ENCODE measurements at regions not wholly inside any gene's neighbourhood (a gene's known extent, or its start where the extent isn't known, plus 50 kb on each side); places are given as distances from the start of the nearest gene placed in this dataset.

- H3K36me3 ChIP-seq (ENCODE audit: control insufficient read depth, insufficient read depth, low read length) = no peaks in the 10 kb centered on the region
- no peak overlapping the region for H3K9ac ChIP-seq (ENCODE audit: low read depth, low read length)
- no peak overlapping the region for H3K27ac ChIP-seq (ENCODE audit: low read depth, low read length)
- no peaks in the 10 kb centered on the region for H3K9me3 ChIP-seq (ENCODE audit: control insufficient read depth, insufficient read depth, low read length)
- no peak overlapping the region for H3K4me3 ChIP-seq (ENCODE audit: low read depth, low read length)
- 0 out of 2 replicates have a peak, but pooled peaks cover 2% of the 10 kb centered on the region for H3K4me1 ChIP-seq (ENCODE audit: control insufficient read depth, insufficient read depth, low read length)
- H3K27me3 ChIP-seq (ENCODE audit: control insufficient read depth, insufficient read depth, low read length) = no peaks in the 10 kb centered on the region
Measured at GRCh38 chr4:179750374-179750773, 2308.1 kb upstream of the AGA start.

GRCh38 chr4:179751669-179752068, 2309.4 kb upstream of the AGA start:
- 0 out of 2 replicates have a peak, but pooled peaks cover 2% of the 10 kb centered on the region for H3K4me1 ChIP-seq (ENCODE audit: control insufficient read depth, insufficient read depth, low read length)
- H3K9me3 ChIP-seq (ENCODE audit: control insufficient read depth, insufficient read depth, low read length) = no peaks in the 10 kb centered on the region
- no peaks in the 10 kb centered on the region for H3K36me3 ChIP-seq (ENCODE audit: control insufficient read depth, insufficient read depth, low read length)
- no peak overlapping the region for H3K27ac ChIP-seq (ENCODE audit: low read depth, low read length)
- no peak overlapping the region for H3K4me3 ChIP-seq (ENCODE audit: low read depth, low read length)
- H3K27me3 ChIP-seq (ENCODE audit: control insufficient read depth, insufficient read depth, low read length) = no peaks in the 10 kb centered on the region
- no peak overlapping the region for H3K9ac ChIP-seq (ENCODE audit: low read depth, low read length)

- Histone ChIP-seq H3K9me3 (ENCODE audit: control insufficient read depth, insufficient read depth, low read length) (no peaks in the 10 kb centered on the region), H3K4me1 (ENCODE audit: control insufficient read depth, insufficient read depth, low read length) (0 out of 2 replicates have a peak, but pooled peaks cover 2% of the 10 kb centered on the region), H3K9ac (ENCODE audit: low read depth, low read length) (no peak overlapping the region), H3K36me3 (ENCODE audit: control insufficient read depth, insufficient read depth, low read length) (no peaks in the 10 kb centered on the region), H3K27me3 (ENCODE audit: control insufficient read depth, insufficient read depth, low read length) (no peaks in the 10 kb centered on the region), H3K27ac (ENCODE audit: low read depth, low read length) (no peak overlapping the region), H3K4me3 (ENCODE audit: low read depth, low read length) (no peak overlapping the region)
Measured at GRCh38 chr4:179755322-179755721, 2313.1 kb upstream of the AGA start.

- no peaks in the 10 kb centered on the region for H3K27me3 ChIP-seq (ENCODE audit: control insufficient read depth, insufficient read depth, low read length)
- H3K9me3 ChIP-seq (ENCODE audit: control insufficient read depth, insufficient read depth, low read length) = no peaks in the 10 kb centered on the region
- H3K36me3 ChIP-seq (ENCODE audit: control insufficient read depth, insufficient read depth, low read length) = no peaks in the 10 kb centered on the region
- no peak overlapping the region for H3K4me3 ChIP-seq (ENCODE audit: low read depth, low read length)
- H3K9ac ChIP-seq (ENCODE audit: low read depth, low read length) = no peak overlapping the region
- H3K4me1 ChIP-seq (ENCODE audit: control insufficient read depth, insufficient read depth, low read length) = 0 out of 2 replicates have a peak, but pooled peaks cover 2% of the 10 kb centered on the region
- no peak overlapping the region for H3K27ac ChIP-seq (ENCODE audit: low read depth, low read length)
Measured at GRCh38 chr4:179757641-179758040, 2315.4 kb upstream of the AGA start.

- no peaks in the 10 kb centered on the region for H3K27me3 ChIP-seq (ENCODE audit: control insufficient read depth, insufficient read depth, low read length)
- no peaks in the 10 kb centered on the region for H3K9me3 ChIP-seq (ENCODE audit: control insufficient read depth, insufficient read depth, low read length)
- H3K4me1 ChIP-seq (ENCODE audit: control insufficient read depth, insufficient read depth, low read length) = no peaks in the 10 kb centered on the region
- no peaks in the 10 kb centered on the region for H3K36me3 ChIP-seq (ENCODE audit: control insufficient read depth, insufficient read depth, low read length)
- no peak overlapping the region for H3K9ac ChIP-seq (ENCODE audit: low read depth, low read length)
- H3K4me3 ChIP-seq (ENCODE audit: low read depth, low read length) = no peak overlapping the region
- no peak overlapping the region for H3K27ac ChIP-seq (ENCODE audit: low read depth, low read length)
Measured at GRCh38 chr4:179762840-179763239, 2320.6 kb upstream of the AGA start.

- H3K27ac ChIP-seq (ENCODE audit: low read depth, low read length) = no peak overlapping the region
- no peaks in the 10 kb centered on the region for H3K27me3 ChIP-seq (ENCODE audit: control insufficient read depth, insufficient read depth, low read length)
- no peaks in the 10 kb centered on the region for H3K9me3 ChIP-seq (ENCODE audit: control insufficient read depth, insufficient read depth, low read length)
- no peak overlapping the region for H3K4me3 ChIP-seq (ENCODE audit: low read depth, low read length)
- no peaks in the 10 kb centered on the region for H3K36me3 ChIP-seq (ENCODE audit: control insufficient read depth, insufficient read depth, low read length)
- H3K4me1 ChIP-seq (ENCODE audit: control insufficient read depth, insufficient read depth, low read length) = no peaks in the 10 kb centered on the region
- no peak overlapping the region for H3K9ac ChIP-seq (ENCODE audit: low read depth, low read length)
Measured at GRCh38 chr4:179766938-179767337, 2324.7 kb upstream of the AGA start.

- H3K27me3 ChIP-seq (ENCODE audit: control insufficient read depth, insufficient read depth, low read length) = no peaks in the 10 kb centered on the region
- no peaks in the 10 kb centered on the region for H3K9me3 ChIP-seq (ENCODE audit: control insufficient read depth, insufficient read depth, low read length)
- H3K4me3 ChIP-seq (ENCODE audit: low read depth, low read length) = no peak overlapping the region
- H3K4me1 ChIP-seq (ENCODE audit: control insufficient read depth, insufficient read depth, low read length) = no peaks in the 10 kb centered on the region
- H3K9ac ChIP-seq (ENCODE audit: low read depth, low read length) = no peak overlapping the region
- H3K27ac ChIP-seq (ENCODE audit: low read depth, low read length) = no peak overlapping the region
- no peaks in the 10 kb centered on the region for H3K36me3 ChIP-seq (ENCODE audit: control insufficient read depth, insufficient read depth, low read length)
Measured at GRCh38 chr4:179768996-179769395, 2326.8 kb upstream of the AGA start.

- no peaks in the 10 kb centered on the region for H3K9me3 ChIP-seq (ENCODE audit: control insufficient read depth, insufficient read depth, low read length)
- no peaks in the 10 kb centered on the region for H3K36me3 ChIP-seq (ENCODE audit: control insufficient read depth, insufficient read depth, low read length)
- no peak overlapping the region for H3K4me3 ChIP-seq (ENCODE audit: low read depth, low read length)
Measured at GRCh38 chr4:179797738-179798137, 2355.5 kb upstream of the AGA start.

GRCh38 chr4:179803857-179804256, 2361.6 kb upstream of the AGA start:
- Histone ChIP-seq H3K27ac (ENCODE audit: low read depth, low read length) (no peak overlapping the region), H3K27me3 (ENCODE audit: control insufficient read depth, insufficient read depth, low read length) (no peaks in the 10 kb centered on the region), H3K4me3 (ENCODE audit: low read depth, low read length) (no peak overlapping the region), H3K9me3 (ENCODE audit: control insufficient read depth, insufficient read depth, low read length) (no peaks in the 10 kb centered on the region), H3K9ac (ENCODE audit: low read depth, low read length) (no peak overlapping the region), H3K36me3 (ENCODE audit: control insufficient read depth, insufficient read depth, low read length) (no peaks in the 10 kb centered on the region), H3K4me1 (ENCODE audit: control insufficient read depth, insufficient read depth, low read length) (no peaks in the 10 kb centered on the region)

More at GRCh38 chr4:179797738-179798137, 2355.5 kb upstream of the AGA start:
- Histone ChIP-seq H3K4me1 (ENCODE audit: control insufficient read depth, insufficient read depth, low read length) (no peaks in the 10 kb centered on the region), H3K9ac (ENCODE audit: low read depth, low read length) (no peak overlapping the region), H3K27me3 (ENCODE audit: control insufficient read depth, insufficient read depth, low read length) (no peaks in the 10 kb centered on the region), H3K27ac (ENCODE audit: low read depth, low read length) (no peak overlapping the region)

GRCh38 chr4:179804440-179804839, 2362.2 kb upstream of the AGA start:
- Histone ChIP-seq H3K27me3 (ENCODE audit: control insufficient read depth, insufficient read depth, low read length) (no peaks in the 10 kb centered on the region), H3K36me3 (ENCODE audit: control insufficient read depth, insufficient read depth, low read length) (no peaks in the 10 kb centered on the region), H3K4me3 (ENCODE audit: low read depth, low read length) (no peak overlapping the region), H3K9me3 (ENCODE audit: control insufficient read depth, insufficient read depth, low read length) (no peaks in the 10 kb centered on the region), H3K4me1 (ENCODE audit: control insufficient read depth, insufficient read depth, low read length) (no peaks in the 10 kb centered on the region), H3K27ac (ENCODE audit: low read depth, low read length) (no peak overlapping the region), H3K9ac (ENCODE audit: low read depth, low read length) (no peak overlapping the region)

- no peaks in the 10 kb centered on the region for H3K36me3 ChIP-seq (ENCODE audit: control insufficient read depth, insufficient read depth, low read length)
- H3K9ac ChIP-seq (ENCODE audit: low read depth, low read length) = no peak overlapping the region
- no peaks in the 10 kb centered on the region for H3K27me3 ChIP-seq (ENCODE audit: control insufficient read depth, insufficient read depth, low read length)
- 0 out of 2 replicates have a peak, but pooled peaks cover 3% of the 10 kb centered on the region for H3K4me1 ChIP-seq (ENCODE audit: control insufficient read depth, insufficient read depth, low read length)
- H3K27ac ChIP-seq (ENCODE audit: low read depth, low read length) = no peak overlapping the region
- H3K4me3 ChIP-seq (ENCODE audit: low read depth, low read length) = no peak overlapping the region
- H3K9me3 ChIP-seq (ENCODE audit: control insufficient read depth, insufficient read depth, low read length) = no peaks in the 10 kb centered on the region
Measured at GRCh38 chr4:179817317-179817716, 2375.1 kb upstream of the AGA start.

GRCh38 chr4:179823342-179823741, 2381.1 kb upstream of the AGA start:
- Histone ChIP-seq H3K27ac (ENCODE audit: low read depth, low read length) (no peak overlapping the region), H3K36me3 (ENCODE audit: control insufficient read depth, insufficient read depth, low read length) (no peaks in the 10 kb centered on the region), H3K4me1 (ENCODE audit: control insufficient read depth, insufficient read depth, low read length) (no peaks in the 10 kb centered on the region), H3K4me3 (ENCODE audit: low read depth, low read length) (no peak overlapping the region), H3K27me3 (ENCODE audit: control insufficient read depth, insufficient read depth, low read length) (no peaks in the 10 kb centered on the region), H3K9me3 (ENCODE audit: control insufficient read depth, insufficient read depth, low read length) (no peaks in the 10 kb centered on the region), H3K9ac (ENCODE audit: low read depth, low read length) (no peak overlapping the region)
